Prostate gland (tissue), 2 donors: ENCODE measurements at regions not wholly inside any gene's neighbourhood (a gene's known extent, or its start where the extent isn't known, plus 50 kb on each side); places are given as distances from the start of the nearest gene placed in this dataset.

Experiments
- DNase-seq: peaks from one replicate; pipeline ENCODE4 v3.0.0-alpha.2; 2019; ENCODE audit warnings: low spot score
- H3K27ac ChIP-seq, 2 donors: fragments of 200-600 bp; sonication (generic); 2 replicates each; pipeline ENCODE4 v1.5.1; 2017 to 2019
- H3K27me3 ChIP-seq: fragments of 200-600 bp; sonication (generic); replicated peaks from 2 replicates; pipeline ENCODE4 v1.5.1; 2019; ENCODE audit not compliant: insufficient read depth
- H3K36me3 ChIP-seq, 2 donors: fragments of 200-600 bp; sonication (generic); 1 replicate in 1 of 2; 2 replicates in 1 of 2; pipeline versions ENCODE4 v1.5.1 to v1.8.1; 2017 to 2019
- H3K4me1 ChIP-seq: fragments of 200-600 bp; sonication (generic); replicated peaks from 2 replicates; pipeline ENCODE4 v1.5.1; 2019
- H3K4me3 ChIP-seq, 2 donors: fragments of 200-600 bp; sonication (generic); 2 replicates each; pipeline ENCODE4 v1.5.1; 2017 to 2019
- H3K9me3 ChIP-seq: fragments of 200-600 bp; sonication (generic); 2 replicates; pipeline ENCODE4 v1.5.1; 2017
- CTCF ChIP-seq, 4 experiments: fragments of 200-600 bp in 2 of 4; fragments of 450-650 bp in 2 of 4; sonication (generic) in 2 of 4; IDR thresholded peaks; 1 replicate in 3 of 4; 2 replicates in 1 of 4; pipeline ENCODE4 v1.5.1; 2016 to 2019; ENCODE audit warnings: antibody characterized with exemption in 4 of 4, mild to moderate bottlenecking in 2 of 4, moderate library complexity in 2 of 4
- POLR2A ChIP-seq: fragments of 450-650 bp; IDR thresholded peaks from one replicate; pipeline ENCODE4 v1.6.1; 2016; ENCODE audit warnings: antibody characterized with exemption, mild to moderate bottlenecking
- POLR2AphosphoS5 ChIP-seq: sonication (generic); formaldehyde crosslinking; IDR thresholded peaks from one replicate; pipeline ENCODE4 v1.6.1; 2017; ENCODE audit warnings: antibody characterized with exemption
- WGBS: methylation state at CpG from one replicate; pipeline ENCODE4 v1.1.5; 2018; 5-methylcytosine and 5-hydroxymethylcytosine counted together
- intact Hi-C: fragments of 100-400 bp; cut with DNase I; formaldehyde crosslinking; loops from one replicate; pipeline ENCODE4 v1.14.2; 2022

GRCh38 chr3:17831366-17831765 lies 88.9 kb upstream of the TBC1D5 start:
- intact Hi-C loops, result no loop called here
- no peak for DNase-seq
- Histone ChIP-seq H3K4me3 (no peak overlapping the region), H3K9me3 (no peaks in the 10 kb centered on the region), H3K27me3 (no peaks in the 10 kb centered on the region), H3K36me3 (no peaks in the 10 kb centered on the region), H3K27ac (no peak overlapping the region), H3K4me1 (no peaks in the 10 kb centered on the region)
- TF ChIP-seq CTCF (IDR thresholded peaks at IDR 0.05) (no peak), POLR2A (no peak), POLR2AphosphoS5 (no peak)

DNA sequence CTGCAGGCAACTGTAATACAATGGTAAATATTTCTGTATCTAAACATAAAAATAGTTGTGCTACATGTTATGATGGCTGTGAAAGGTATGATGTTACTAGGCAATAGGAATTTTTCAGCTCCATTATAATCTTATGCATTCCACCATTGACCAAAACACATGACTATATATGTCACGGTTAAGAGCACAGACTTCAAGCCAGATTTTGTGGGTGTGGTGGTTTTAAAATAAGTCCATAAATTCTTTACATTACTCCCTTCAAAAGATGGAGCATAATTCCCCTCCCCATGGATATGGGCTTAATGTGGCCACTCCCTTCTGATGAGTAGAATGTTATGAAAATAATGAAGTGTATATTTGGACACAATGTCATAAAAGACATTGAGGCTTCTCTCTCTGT lies 88.4 kb upstream of the TBC1D5 start:
- Histone ChIP-seq H3K36me3 (no peaks in the 10 kb centered on the region), H3K27me3 (no peaks in the 10 kb centered on the region), H3K27ac (no peak overlapping the region), H3K4me1 (no peaks in the 10 kb centered on the region), H3K4me3 (no peak overlapping the region), H3K9me3 (no peaks in the 10 kb centered on the region)
- intact Hi-C loops, result no loop called here
- no peak for DNase-seq
- TF ChIP-seq CTCF (IDR thresholded peaks at IDR 0.05), result no peak
- TF ChIP-seq POLR2AphosphoS5, result no peak
- no peak for TF ChIP-seq POLR2A
- WGBS, result 86% methylated on average over 1 of the region's 1 CpG

DNA sequence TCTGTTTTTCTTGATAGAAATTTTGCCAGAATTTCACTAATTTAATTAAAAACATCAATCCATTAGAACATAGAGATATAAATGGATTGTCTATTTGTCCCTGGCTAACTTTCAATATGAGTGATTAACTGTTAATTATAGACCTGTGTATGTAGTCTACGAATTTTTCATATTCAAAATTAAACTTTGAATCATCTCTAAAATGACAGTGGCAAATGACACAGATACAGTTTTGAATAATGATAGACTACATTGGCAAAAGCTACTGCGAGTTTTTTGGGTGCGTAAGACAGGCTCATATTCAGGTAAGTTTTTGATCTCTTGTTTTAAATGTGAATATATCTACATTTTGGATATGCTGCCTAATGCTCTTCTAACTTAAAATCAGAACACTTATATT lies 86.0 kb upstream of the TBC1D5 start:
- DNase-seq, result no peak
- WGBS, result 93% methylated on average over 3 of the region's 3 CpGs
- Histone ChIP-seq H3K9me3 (no peaks in the 10 kb centered on the region), H3K27me3 (no peaks in the 10 kb centered on the region), H3K27ac (no peak overlapping the region), H3K4me3 (no peak overlapping the region), H3K36me3 (no peaks in the 10 kb centered on the region), H3K4me1 (no peaks in the 10 kb centered on the region)
- TF ChIP-seq CTCF (IDR thresholded peaks at IDR 0.05) (no peak), POLR2AphosphoS5 (no peak), POLR2A (no peak)
- intact Hi-C loops, result no loop called here

- intact Hi-C loops, result no loop called here
- no peak overlapping the region for H3K4me3 ChIP-seq
- H3K9me3 ChIP-seq, result no peaks in the 10 kb centered on the region
- no peak for DNase-seq
- TF ChIP-seq POLR2AphosphoS5 (no peak), CTCF (IDR thresholded peaks at IDR 0.05) (no peak), POLR2A (no peak)
- no peaks in the 10 kb centered on the region for H3K36me3 ChIP-seq
- WGBS, result 90% methylated on average over 3 of the region's 3 CpGs
- no peak overlapping the region for H3K27ac ChIP-seq
- H3K4me1 ChIP-seq, result no peaks in the 10 kb centered on the region
- no peaks in the 10 kb centered on the region for H3K27me3 ChIP-seq
Observed at GRCh38 chr3:17825298-17825697, 82.9 kb upstream of the TBC1D5 start.

DNA sequence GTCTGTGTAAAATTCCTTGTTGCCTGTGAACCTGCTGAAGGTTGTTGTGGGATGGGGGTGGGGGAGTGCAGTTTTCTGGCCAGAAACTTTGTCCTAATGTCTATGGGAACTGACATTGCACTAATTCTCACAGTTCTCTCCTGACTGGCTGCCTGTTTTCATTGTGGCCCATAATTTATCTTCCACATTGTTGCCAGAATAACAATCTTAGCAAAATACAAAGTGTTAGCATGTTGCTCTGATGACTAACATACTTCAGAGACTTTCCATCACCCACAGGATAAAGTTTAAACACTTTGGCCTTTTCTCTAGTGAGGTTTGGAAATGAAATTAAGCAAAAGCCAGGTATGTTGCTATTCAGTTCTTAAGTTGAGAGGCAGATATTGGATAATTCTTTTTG lies 81.4 kb upstream of the TBC1D5 start:
- intact Hi-C loops, result no loop called here
- H3K9me3 ChIP-seq, result no peaks in the 10 kb centered on the region
- no peak for DNase-seq
- no peaks in the 10 kb centered on the region for H3K4me1 ChIP-seq
- H3K27ac ChIP-seq, result no peak overlapping the region
- no peak for TF ChIP-seq CTCF (IDR thresholded peaks at IDR 0.05)
- TF ChIP-seq POLR2AphosphoS5, result no peak
- no peak for TF ChIP-seq POLR2A
- no peaks in the 10 kb centered on the region for H3K36me3 ChIP-seq
- H3K4me3 ChIP-seq, result no peak overlapping the region
- H3K27me3 ChIP-seq, result no peaks in the 10 kb centered on the region
